H1 (cell line): ENCODE measurements at regions not wholly inside any gene's neighbourhood (a gene's known extent, or its start where the extent isn't known, plus 50 kb on each side); places are given as distances from the start of the nearest gene placed in this dataset.

Experiments used
- CTCF ChIA-PET: fragments of 300-600 bp; sonication (Branson Sonifier 250); formaldehyde crosslinking; loops from one replicate; lab custom pipeline; 2021; ENCODE audit not compliant: partially characterized antibody; lab: Charles Lee
- POLR2A ChIA-PET: fragments of 300-600 bp; sonication (Branson Sonifier 250); formaldehyde crosslinking; loops from one replicate; lab custom pipeline; 2021; ENCODE audit warnings: inconsistent platforms; ENCODE audit not compliant: partially characterized antibody; lab: Charles Lee
- DNase-seq, 2 experiments: peaks; one replicate each; pipeline versions ENCODE4 v3.0.0 to v3.0.0-alpha.2; 2010 to 2022; ENCODE audit warnings: low spot score in 2 of 2, low read depth in 1 of 2, mixed read lengths in 1 of 2
- FAIRE-seq: peaks from 2 replicates; lab custom pipeline; 2011; peaks lifted over from hg19 to GRCh38; lab: Jason Lieb, UNC
- H2AFZ ChIP-seq: 2 replicates; pipeline ENCODE4 v1.8.1; 2012; ENCODE audit warnings: low read length, inconsistent platforms
- H2AK5ac ChIP-seq: 2 replicates; pipeline ENCODE4 v1.6.1; 2013; ENCODE audit warnings: low read depth, low read length
- H2BK120ac ChIP-seq: replicated peaks from 2 replicates; pipeline ENCODE3; 2013; ENCODE audit warnings: low read depth, low read length, inconsistent platforms
- H2BK12ac ChIP-seq: 2 replicates; pipeline ENCODE4 v1.6.1; 2013; ENCODE audit warnings: low read depth, low read length
- H2BK15ac ChIP-seq: 2 replicates; pipeline ENCODE4 v1.6.1; 2013; ENCODE audit warnings: low read length
- H2BK20ac ChIP-seq: 2 replicates; pipeline ENCODE4 v1.6.1; 2013; ENCODE audit warnings: low read length
- H2BK5ac ChIP-seq: 2 replicates; pipeline ENCODE4 v1.6.1; 2013; ENCODE audit warnings: low read depth, low read length
- H3K14ac ChIP-seq: 2 replicates; pipeline ENCODE4 v1.6.1; 2013; ENCODE audit warnings: inconsistent platforms; ENCODE audit not compliant: insufficient read length
- H3K18ac ChIP-seq: 2 replicates; pipeline ENCODE4 v1.6.1; 2013; ENCODE audit warnings: low read length; ENCODE audit errors: extremely low read depth
- H3K23ac ChIP-seq: 2 replicates; pipeline ENCODE4 v1.6.1; 2013; ENCODE audit warnings: inconsistent platforms; ENCODE audit not compliant: insufficient read length
- H3K23me2 ChIP-seq: 2 replicates; pipeline ENCODE4 v1.6.1; 2013; ENCODE audit warnings: low read depth, low read length
- H3K27ac ChIP-seq: 2 replicates; pipeline ENCODE4 v1.6.1; 2011; ENCODE audit warnings: low read depth, low read length, inconsistent platforms
- H3K27me3 ChIP-seq, 4 experiments: replicated peaks in 1 of 4; 1 replicate in 1 of 4; 2 replicates in 3 of 4; pipeline versions ENCODE4 v1.6.1 to v1.8.1; 2011 to 2013; ENCODE audit warnings: low read length in 3 of 4, mild to moderate bottlenecking in 3 of 4, inconsistent platforms in 2 of 4, mixed read lengths in 2 of 4, moderate library complexity in 1 of 4; ENCODE audit not compliant: control insufficient read depth in 3 of 4, insufficient read depth in 3 of 4; ENCODE audit errors: extremely low read depth in 1 of 4
- H3K36me3 ChIP-seq, 4 experiments: 2 replicates each; pipeline versions ENCODE4 v1.6.1 to v1.8.1; 2011 to 2013; ENCODE audit warnings: mild to moderate bottlenecking in 4 of 4, low read length in 3 of 4, moderate library complexity in 2 of 4, control low read depth in 1 of 4, inconsistent platforms in 1 of 4; ENCODE audit not compliant: insufficient read depth in 4 of 4, control insufficient read depth in 2 of 4
- H3K4ac ChIP-seq: replicated peaks from 2 replicates; pipeline ENCODE3; 2013; ENCODE audit warnings: low read length, low read depth, mixed read lengths, inconsistent platforms; ENCODE audit not compliant: insufficient read length
- H3K4me1 ChIP-seq, 4 experiments: replicated peaks in 1 of 4; 1 replicate in 1 of 4; 2 replicates in 3 of 4; pipeline versions ENCODE4 v1.6.1 to v1.8.1; 2011 to 2013; ENCODE audit warnings: low read length in 3 of 4, inconsistent platforms in 2 of 4, mixed read lengths in 1 of 4; ENCODE audit not compliant: insufficient read depth in 4 of 4, control insufficient read depth in 3 of 4
- H3K4me2 ChIP-seq, 2 experiments: 2 replicates each; pipeline versions ENCODE4 v1.6.1 to v1.8.1; 2011 to 2013; ENCODE audit warnings: low read depth in 2 of 2, low read length in 2 of 2, control low read depth in 1 of 2, inconsistent platforms in 1 of 2, mild to moderate bottlenecking in 1 of 2; ENCODE audit not compliant: insufficient read depth in 1 of 2
- H3K4me3 ChIP-seq, 4 experiments: fragments of 200-600, 300-600 bp in 1 of 4; sonication (generic), shearing (Covaris generic), sonication (Bioruptor Twin) in 1 of 4; 2 replicates each; pipeline versions ENCODE4 v1.5.1 to v1.8.1; 2011 to 2016; ENCODE audit warnings: low read length in 4 of 4, low read depth in 3 of 4, control low read depth in 2 of 4, inconsistent platforms in 2 of 4, mild to moderate bottlenecking in 2 of 4, mixed read lengths in 1 of 4, moderate library complexity in 1 of 4; ENCODE audit not compliant: insufficient read depth in 2 of 4; ENCODE audit errors: extremely low read depth in 1 of 4
- H3K56ac ChIP-seq: replicated peaks from 2 replicates; pipeline ENCODE3; 2013; ENCODE audit warnings: low read depth, mild to moderate bottlenecking, mixed read lengths, low read length, inconsistent platforms; ENCODE audit not compliant: insufficient read length
- H3K79me1 ChIP-seq: 2 replicates; pipeline ENCODE4 v1.6.1; 2013; ENCODE audit warnings: low read depth, low read length, control low read depth
- H3K79me2 ChIP-seq, 2 experiments: 2 replicates each; pipeline versions ENCODE4 v1.6.1 to v1.8.1; 2012 to 2013; ENCODE audit warnings: low read length in 2 of 2, mild to moderate bottlenecking in 2 of 2, inconsistent platforms in 1 of 2; ENCODE audit not compliant: insufficient read depth in 2 of 2, control insufficient read depth in 1 of 2
- H3K9ac ChIP-seq, 4 experiments: replicated peaks in 1 of 4; 1 replicate in 1 of 4; 2 replicates in 3 of 4; pipeline versions ENCODE4 v1.6.1 to v1.8.1; 2011 to 2013; ENCODE audit warnings: low read depth in 3 of 4, low read length in 3 of 4, control low read depth in 2 of 4, mild to moderate bottlenecking in 2 of 4, moderate library complexity in 2 of 4, inconsistent platforms in 1 of 4; ENCODE audit errors: extremely low read depth in 1 of 4
- H3K9me3 ChIP-seq, 2 experiments: 2 replicates each; pipeline versions ENCODE4 v1.6.1 to v1.8.1; 2012 to 2013; ENCODE audit warnings: mild to moderate bottlenecking in 2 of 2, moderate library complexity in 2 of 2, control low read depth in 1 of 2, inconsistent platforms in 1 of 2, low read depth in 1 of 2, low read length in 1 of 2, mixed read lengths in 1 of 2; ENCODE audit not compliant: insufficient read depth in 2 of 2
- H4K20me1 ChIP-seq, 2 experiments: replicated peaks in 1 of 2; 2 replicates each; pipeline versions ENCODE3 to v1.8.1; 2011 to 2013; ENCODE audit warnings: inconsistent platforms in 2 of 2, low read length in 2 of 2, mild to moderate bottlenecking in 1 of 2; ENCODE audit not compliant: insufficient read depth in 2 of 2, control insufficient read depth in 1 of 2
- H4K5ac ChIP-seq: 2 replicates; pipeline ENCODE4 v1.6.1; 2013; ENCODE audit warnings: low read length, low read depth, mixed read lengths, inconsistent platforms; ENCODE audit not compliant: insufficient read length
- H4K8ac ChIP-seq: 2 replicates; pipeline ENCODE4 v1.8.0; 2013; ENCODE audit warnings: mild to moderate bottlenecking, moderate library complexity, low read length, inconsistent platforms; ENCODE audit not compliant: insufficient read depth; ENCODE audit errors: extremely low read depth
- H4K91ac ChIP-seq: replicated peaks from 2 replicates; pipeline ENCODE3; 2013; ENCODE audit warnings: low read length, mixed read lengths, inconsistent platforms; ENCODE audit not compliant: insufficient read length
- ASH2L ChIP-seq: fragments of 200-600, 300-600 bp; sonication (generic); IDR thresholded peaks from one replicate; pipeline ENCODE4 v1.7.1; 2017; ENCODE audit warnings: low read length
- BACH1 ChIP-seq: IDR thresholded peaks from 2 replicates; pipeline ENCODE4 v1.6.1; 2012; ENCODE audit warnings: low read length, improper control_type of control experiment
- CHD1 ChIP-seq: IDR thresholded peaks from 2 replicates; pipeline ENCODE4 v1.6.1; 2012; ENCODE audit warnings: low read depth, low read length, improper control_type of control experiment
- EZH2 ChIP-seq: fragments of 200-600 bp; sonication (generic); IDR thresholded peaks from 2 replicates; pipeline ENCODE4 v1.7.1; 2012; ENCODE audit warnings: low read depth, mild to moderate bottlenecking, moderate library complexity, low read length, inconsistent platforms; ENCODE audit not compliant: severe bottlenecking
- GABPA ChIP-seq: IDR thresholded peaks from 2 replicates; pipeline ENCODE4 v1.6.1; 2011; ENCODE audit warnings: mild to moderate bottlenecking, low read length, moderate library complexity, borderline replicate concordance; ENCODE audit not compliant: insufficient read depth
- YY1 ChIP-seq: IDR thresholded peaks from 2 replicates; pipeline ENCODE4 v1.6.1; 2011; ENCODE audit warnings: low read depth, mild to moderate bottlenecking, low read length
- WGBS, 2 experiments: shearing (Covaris generic) in 1 of 2; methylation state at CpG; one replicate each; pipeline versions ENCODE4 v1.1.6 to v1.1.7; 2013 to 2015; ENCODE audit warnings: low lambda C conversion rate in 2 of 2, mixed read lengths in 2 of 2, inconsistent platforms in 1 of 2, low coverage in 1 of 2, missing lambda C conversion rate in 1 of 2; ENCODE audit not compliant: insufficient replicate concordance in 2 of 2, insufficient coverage in 1 of 2, insufficient read length in 1 of 2; ENCODE audit errors: extremely low coverage in 1 of 2, missing lambda C conversion rate in 1 of 2; 5-methylcytosine and 5-hydroxymethylcytosine counted together
- TF ChIP-seq, protein P1 (sequence below): IDR thresholded peaks from 2 replicates; pipeline ENCODE4 v1.6.1; 2012; ENCODE audit warnings: low read length, inconsistent platforms

DNA sequence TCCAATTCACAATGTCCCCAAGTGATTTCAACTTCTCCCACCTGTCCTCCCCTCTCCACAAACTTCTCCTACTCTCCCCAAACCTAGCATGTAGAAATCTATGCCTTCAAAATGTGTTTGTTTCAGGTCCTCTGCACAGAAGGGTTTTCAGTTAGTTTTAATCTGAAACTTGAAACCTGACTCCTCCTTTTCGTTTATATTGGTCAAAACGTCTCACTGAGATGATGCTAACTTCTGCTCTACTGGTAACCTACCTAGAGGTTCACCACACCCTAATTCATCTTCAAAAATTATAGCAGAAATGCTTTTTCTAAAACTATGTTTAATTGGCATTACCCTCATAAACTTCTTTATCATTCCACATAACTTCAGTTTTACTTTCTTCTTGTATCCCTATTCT lies 401.8 kb upstream of the ADAMTS16 start:
- Histone ChIP-seq H4K8ac (no peak overlapping the region), H3K4me1 (no peaks in the 10 kb centered on the region), H4K91ac (no peak overlapping the region), H3K14ac (no peak overlapping the region), H2BK5ac (no peak overlapping the region), H3K9ac (no peak overlapping the region), H3K4me2 (no peak overlapping the region), H3K27ac (no peak overlapping the region), H4K5ac (no peak overlapping the region), H2BK20ac (no peak overlapping the region), H3K56ac (no peak overlapping the region), H3K18ac (no peak overlapping the region), H3K9me3 (no peaks in the 10 kb centered on the region), H3K23me2 (no peaks in the 10 kb centered on the region), H3K27me3 (no peaks in the 10 kb centered on the region), H3K36me3 (no peaks in the 10 kb centered on the region), H3K23ac (no peak overlapping the region), H2BK15ac (no peak overlapping the region), H2BK12ac (no peak overlapping the region), H3K4ac (no peak overlapping the region), H3K79me1 (no peaks in the 10 kb centered on the region), H2AK5ac (no peak overlapping the region), H2AFZ (no peak overlapping the region), H3K4me3 (no peak overlapping the region), H3K79me2 (no peaks in the 10 kb centered on the region), H4K20me1 (no peaks in the 10 kb centered on the region), H2BK120ac (no peak overlapping the region)
- WGBS, 2 experiments: 88% methylated on average over 2 of the region's 2 CpGs; no CpG with 5 or more reads in 1 of the 2 experiments
- no peak for TF ChIP-seq YY1
- no peak for TF ChIP-seq EZH2
- no peak for TF ChIP-seq CHD1
- no peak for TF ChIP-seq ASH2L
- no peak for TF ChIP-seq BACH1
- TF ChIP-seq GABPA: no peak
- TF ChIP-seq, protein P1, sequence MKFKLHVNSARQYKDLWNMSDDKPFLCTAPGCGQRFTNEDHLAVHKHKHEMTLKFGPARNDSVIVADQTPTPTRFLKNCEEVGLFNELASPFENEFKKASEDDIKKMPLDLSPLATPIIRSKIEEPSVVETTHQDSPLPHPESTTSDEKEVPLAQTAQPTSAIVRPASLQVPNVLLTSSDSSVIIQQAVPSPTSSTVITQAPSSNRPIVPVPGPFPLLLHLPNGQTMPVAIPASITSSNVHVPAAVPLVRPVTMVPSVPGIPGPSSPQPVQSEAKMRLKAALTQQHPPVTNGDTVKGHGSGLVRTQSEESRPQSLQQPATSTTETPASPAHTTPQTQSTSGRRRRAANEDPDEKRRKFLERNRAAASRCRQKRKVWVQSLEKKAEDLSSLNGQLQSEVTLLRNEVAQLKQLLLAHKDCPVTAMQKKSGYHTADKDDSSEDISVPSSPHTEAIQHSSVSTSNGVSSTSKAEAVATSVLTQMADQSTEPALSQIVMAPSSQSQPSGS: no peak
- CTCF ChIA-PET: no interaction called here
- no peak for DNase-seq
- FAIRE-seq: no peak
- POLR2A ChIA-PET: no interaction called here
